ENCODE measurements at regions not wholly inside any gene's neighbourhood (a gene's known extent, or its start where the extent isn't known, plus 50 kb on each side); places are given as distances from the start of the nearest gene placed in this dataset.

GRCh38 chr2:145653553-145653952 is 1133.6 kb upstream of the ZEB2 start:
- Histone ChIP-seq H3K4me1 (ENCODE audit: control extremely low read depth in 1 of 4, control insufficient read depth in 4 of 4, insufficient read depth in 4 of 4, low read length in 3 of 4) (no peaks in the 10 kb centered on the region), H3K27me3 (replicated peaks in 2 of 5; ENCODE audit: control insufficient read depth in 4 of 5, insufficient read depth in 5 of 5, low read length in 4 of 5) (no peaks in the 10 kb centered on the region), H3K36me3 (ENCODE audit: control insufficient read depth in 4 of 4, insufficient read depth in 4 of 4, low read length in 3 of 4) (no peaks in the 10 kb centered on the region), H3K9me3 (ENCODE audit: control extremely low read depth in 1 of 5, control insufficient read depth in 4 of 5, insufficient read depth in 2 of 5, low read depth in 1 of 5, low read length in 4 of 5) (peaks cover 0 to 4% (median 0%) of the 10 kb centered on the region in 5 experiments), H3K27ac (ENCODE audit: insufficient read depth in 1 of 2, low read depth in 1 of 2, low read length in 2 of 2, poor library complexity in 1 of 2, severe bottlenecking in 2 of 2) (no peak overlapping the region), H3K4me3 (ENCODE audit: control insufficient read depth in 1 of 7, extremely low read depth in 1 of 7, insufficient read depth in 4 of 7, low read depth in 2 of 7, low read length in 6 of 7) (no peak overlapping the region)
- DNase-seq, result no peak
- ChIA-PET POLR2A (no interaction called here), CTCF (no interaction called here)

DNA sequence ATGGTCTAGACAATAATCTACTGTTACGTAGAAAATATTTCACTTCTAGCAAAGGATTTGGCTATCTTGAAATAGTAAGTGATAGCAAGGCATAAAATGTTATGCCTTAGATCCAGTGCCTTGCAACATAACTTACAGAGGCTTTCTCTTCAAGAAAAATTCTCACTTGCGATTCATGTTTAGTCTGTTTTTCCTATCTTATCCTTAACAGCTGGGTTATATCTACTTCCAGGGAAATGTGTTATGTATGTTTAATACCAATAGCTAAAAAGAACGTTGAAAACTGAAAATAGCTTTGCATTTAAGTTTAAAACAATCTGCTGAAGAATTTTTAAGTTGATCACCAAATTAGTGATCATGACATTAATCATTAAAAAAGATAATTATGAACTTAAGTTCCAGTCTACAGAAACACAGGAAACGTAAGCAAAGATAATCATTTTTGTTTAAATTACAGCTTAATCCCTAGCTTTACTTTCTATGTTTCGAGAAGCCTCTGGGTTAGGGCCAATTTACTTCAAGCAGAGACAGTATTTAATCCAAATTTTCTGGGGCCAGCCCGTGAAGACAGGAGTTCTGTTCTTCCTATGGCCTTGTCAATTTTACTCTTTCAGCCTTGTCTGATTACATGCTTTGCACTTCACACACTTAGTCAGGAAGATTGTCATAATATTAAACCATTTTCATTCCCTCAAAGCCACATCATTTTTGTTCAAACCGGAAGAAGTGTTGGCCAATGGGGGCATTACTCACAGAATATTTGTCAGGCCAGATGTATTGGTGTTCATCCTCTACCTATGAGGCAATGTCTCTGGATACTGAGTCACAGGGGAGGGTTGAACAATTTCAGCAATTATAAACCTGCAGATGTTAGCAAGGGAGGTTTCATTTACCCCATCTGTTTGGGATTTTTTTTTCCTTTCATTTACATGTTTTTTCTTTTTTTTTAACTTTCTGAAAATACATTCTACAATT is 1132.9 kb upstream of the ZEB2 start:
- POLR2A ChIA-PET, result no interaction called here
- CTCF ChIA-PET, result no interaction called here
- no peak for DNase-seq
- 92% methylated on average over 4 of the region's 7 CpGs for WGBS (ENCODE audit: insufficient coverage)
- no peak overlapping the region for H3K27ac ChIP-seq (ENCODE audit: insufficient read depth in 1 of 2, low read depth in 1 of 2, low read length in 2 of 2, poor library complexity in 1 of 2, severe bottlenecking in 2 of 2)
- no peaks in the 10 kb centered on the region for H3K9me3 ChIP-seq (ENCODE audit: control extremely low read depth in 1 of 5, control insufficient read depth in 4 of 5, insufficient read depth in 2 of 5, low read depth in 1 of 5, low read length in 4 of 5)
- H3K4me3 ChIP-seq (ENCODE audit: control insufficient read depth in 1 of 7, extremely low read depth in 1 of 7, insufficient read depth in 4 of 7, low read depth in 2 of 7, low read length in 6 of 7), result no peak overlapping the region
- H3K36me3 ChIP-seq (ENCODE audit: control insufficient read depth in 4 of 4, insufficient read depth in 4 of 4, low read length in 3 of 4), result no peaks in the 10 kb centered on the region
- H3K4me1 ChIP-seq (ENCODE audit: control extremely low read depth in 1 of 4, control insufficient read depth in 4 of 4, insufficient read depth in 4 of 4, low read length in 3 of 4), result no peaks in the 10 kb centered on the region
- no peaks in the 10 kb centered on the region for H3K27me3 ChIP-seq (replicated peaks in 2 of 5; ENCODE audit: control insufficient read depth in 4 of 5, insufficient read depth in 5 of 5, low read length in 4 of 5)

- Histone ChIP-seq H3K27me3 (replicated peaks in 2 of 5; ENCODE audit: control insufficient read depth in 4 of 5, insufficient read depth in 5 of 5, low read length in 4 of 5) (no peaks in the 10 kb centered on the region), H3K4me3 (ENCODE audit: control insufficient read depth in 1 of 7, extremely low read depth in 1 of 7, insufficient read depth in 4 of 7, low read depth in 2 of 7, low read length in 6 of 7) (no peak overlapping the region), H3K27ac (ENCODE audit: insufficient read depth in 1 of 2, low read depth in 1 of 2, low read length in 2 of 2, poor library complexity in 1 of 2, severe bottlenecking in 2 of 2) (no peak overlapping the region), H3K36me3 (ENCODE audit: control insufficient read depth in 4 of 4, insufficient read depth in 4 of 4, low read length in 3 of 4) (no peaks in the 10 kb centered on the region), H3K9me3 (ENCODE audit: control extremely low read depth in 1 of 5, control insufficient read depth in 4 of 5, insufficient read depth in 2 of 5, low read depth in 1 of 5, low read length in 4 of 5) (no peaks in the 10 kb centered on the region), H3K4me1 (ENCODE audit: control extremely low read depth in 1 of 4, control insufficient read depth in 4 of 4, insufficient read depth in 4 of 4, low read length in 3 of 4) (no peaks in the 10 kb centered on the region)
- ChIA-PET POLR2A (no interaction called here), CTCF (interaction anchor here (0.9 kb wide), 1 partner anchor 9 kb away, joined by 3 read pairs; no protein-coding TSS in a partner anchor)
- WGBS (ENCODE audit: insufficient coverage), result no CpG with 5 or more reads among the region's 2 CpGs
- DNase-seq, result no peak
These were observed 1132.1 kb upstream of the ZEB2 start for GRCh38 chr2:145652036-145652435.

DNA sequence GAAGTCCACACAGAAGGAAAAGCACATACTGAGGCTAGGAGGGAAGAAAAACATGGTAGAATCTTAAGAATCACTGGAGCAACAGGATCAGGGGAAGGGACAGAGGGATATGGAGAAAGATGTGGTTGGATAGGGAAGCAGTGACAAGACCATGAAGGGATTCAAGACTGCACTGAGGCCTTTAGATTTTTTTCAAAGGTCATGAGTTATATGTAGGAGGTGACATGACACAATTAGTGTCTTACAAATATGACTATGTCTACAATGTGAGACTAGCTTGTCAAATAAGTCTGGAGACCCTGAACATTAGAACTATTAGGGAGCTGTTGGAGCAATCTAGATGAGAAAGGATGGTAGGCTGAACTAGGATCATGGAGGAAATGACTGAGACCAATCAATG is 1130.3 kb upstream of the ZEB2 start:
- Histone ChIP-seq H3K4me1 (ENCODE audit: control extremely low read depth in 1 of 4, control insufficient read depth in 4 of 4, insufficient read depth in 4 of 4, low read length in 3 of 4) (no peaks in the 10 kb centered on the region), H3K27ac (ENCODE audit: insufficient read depth in 1 of 2, low read depth in 1 of 2, low read length in 2 of 2, poor library complexity in 1 of 2, severe bottlenecking in 2 of 2) (no peak overlapping the region), H3K9me3 (ENCODE audit: control extremely low read depth in 1 of 5, control insufficient read depth in 4 of 5, insufficient read depth in 2 of 5, low read depth in 1 of 5, low read length in 4 of 5) (no peaks in the 10 kb centered on the region), H3K36me3 (ENCODE audit: control insufficient read depth in 4 of 4, insufficient read depth in 4 of 4, low read length in 3 of 4) (no peaks in the 10 kb centered on the region), H3K4me3 (ENCODE audit: control insufficient read depth in 1 of 7, extremely low read depth in 1 of 7, insufficient read depth in 4 of 7, low read depth in 2 of 7, low read length in 6 of 7) (no peak overlapping the region), H3K27me3 (replicated peaks in 2 of 5; ENCODE audit: control insufficient read depth in 4 of 5, insufficient read depth in 5 of 5, low read length in 4 of 5) (no peaks in the 10 kb centered on the region)
- CTCF ChIA-PET, result no interaction called here
- no peak for DNase-seq
- POLR2A ChIA-PET, result no interaction called here

DNA sequence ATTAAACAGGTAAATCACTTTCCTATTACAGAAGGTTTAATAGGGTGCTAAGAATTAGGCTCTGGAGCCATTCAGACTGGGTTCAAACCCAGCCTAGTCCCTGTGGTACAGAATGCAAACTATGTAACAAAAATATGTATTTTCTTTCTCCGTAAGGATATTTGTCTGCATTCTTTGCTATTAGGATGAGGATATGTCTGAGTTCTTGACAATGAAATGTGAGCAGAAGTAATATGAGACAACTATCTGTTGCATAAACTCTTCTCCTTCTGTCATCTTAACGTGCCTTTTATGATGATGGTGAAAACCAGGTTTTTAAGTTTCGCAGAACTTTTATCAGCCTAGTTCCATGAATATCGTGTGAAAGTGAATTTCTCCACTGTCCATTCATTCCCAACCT is 1129.1 kb upstream of the ZEB2 start:
- ChIA-PET CTCF (no interaction called here), POLR2A (no interaction called here)
- Histone ChIP-seq H3K4me1 (ENCODE audit: control extremely low read depth in 1 of 4, control insufficient read depth in 4 of 4, insufficient read depth in 4 of 4, low read length in 3 of 4) (peaks cover 0 to 5% (median 0%) of the 10 kb centered on the region in 4 experiments), H3K4me3 (ENCODE audit: control insufficient read depth in 1 of 7, extremely low read depth in 1 of 7, insufficient read depth in 4 of 7, low read depth in 2 of 7, low read length in 6 of 7) (no peak overlapping the region), H3K27me3 (replicated peaks in 2 of 5; ENCODE audit: control insufficient read depth in 4 of 5, insufficient read depth in 5 of 5, low read length in 4 of 5) (no peaks in the 10 kb centered on the region), H3K9me3 (ENCODE audit: control extremely low read depth in 1 of 5, control insufficient read depth in 4 of 5, insufficient read depth in 2 of 5, low read depth in 1 of 5, low read length in 4 of 5) (no peaks in the 10 kb centered on the region), H3K27ac (ENCODE audit: insufficient read depth in 1 of 2, low read depth in 1 of 2, low read length in 2 of 2, poor library complexity in 1 of 2, severe bottlenecking in 2 of 2) (no peak overlapping the region), H3K36me3 (ENCODE audit: control insufficient read depth in 4 of 4, insufficient read depth in 4 of 4, low read length in 3 of 4) (no peaks in the 10 kb centered on the region)
- no peak for DNase-seq
- 60% methylated on average over 1 of the region's 4 CpGs for WGBS (ENCODE audit: insufficient coverage)

- Histone ChIP-seq H3K9me3 (ENCODE audit: control extremely low read depth in 1 of 5, control insufficient read depth in 4 of 5, insufficient read depth in 2 of 5, low read depth in 1 of 5, low read length in 4 of 5) (no peaks in the 10 kb centered on the region), H3K4me3 (ENCODE audit: control insufficient read depth in 1 of 7, extremely low read depth in 1 of 7, insufficient read depth in 4 of 7, low read depth in 2 of 7, low read length in 6 of 7) (no peak overlapping the region), H3K4me1 (ENCODE audit: control extremely low read depth in 1 of 4, control insufficient read depth in 4 of 4, insufficient read depth in 4 of 4, low read length in 3 of 4) (peaks cover 0 to 5% (median 0%) of the 10 kb centered on the region in 4 experiments), H3K27me3 (replicated peaks in 2 of 5; ENCODE audit: control insufficient read depth in 4 of 5, insufficient read depth in 5 of 5, low read length in 4 of 5) (no peaks in the 10 kb centered on the region), H3K27ac (ENCODE audit: insufficient read depth in 1 of 2, low read depth in 1 of 2, low read length in 2 of 2, poor library complexity in 1 of 2, severe bottlenecking in 2 of 2) (no peak overlapping the region), H3K36me3 (ENCODE audit: control insufficient read depth in 4 of 4, insufficient read depth in 4 of 4, low read length in 3 of 4) (no peaks in the 10 kb centered on the region)
- DNase-seq, result no peak
- ChIA-PET POLR2A (interaction anchor here (0.6 kb wide), 1 partner anchor 299 kb away, joined by 3 read pairs; no protein-coding TSS in a partner anchor), CTCF (no interaction called here)
These were observed 1124.9 kb upstream of the ZEB2 start for GRCh38 chr2:145644820-145645302.

GRCh38 chr2:145638675-145639074 is 1118.8 kb upstream of the ZEB2 start:
- no peak overlapping the region for H3K27ac ChIP-seq (ENCODE audit: insufficient read depth in 1 of 2, low read depth in 1 of 2, low read length in 2 of 2, poor library complexity in 1 of 2, severe bottlenecking in 2 of 2)
- CTCF ChIA-PET, result no interaction called here
- no peaks in the 10 kb centered on the region for H3K27me3 ChIP-seq (replicated peaks in 2 of 5; ENCODE audit: control insufficient read depth in 4 of 5, insufficient read depth in 5 of 5, low read length in 4 of 5)
- no peaks in the 10 kb centered on the region for H3K36me3 ChIP-seq (ENCODE audit: control insufficient read depth in 4 of 4, insufficient read depth in 4 of 4, low read length in 3 of 4)
- H3K9me3 ChIP-seq (ENCODE audit: control extremely low read depth in 1 of 5, control insufficient read depth in 4 of 5, insufficient read depth in 2 of 5, low read depth in 1 of 5, low read length in 4 of 5), result no peaks in the 10 kb centered on the region
- POLR2A ChIA-PET, result no interaction called here
- no CpG with 5 or more reads among the region's 2 CpGs for WGBS (ENCODE audit: insufficient coverage)
- no peak overlapping the region for H3K4me3 ChIP-seq (ENCODE audit: control insufficient read depth in 1 of 7, extremely low read depth in 1 of 7, insufficient read depth in 4 of 7, low read depth in 2 of 7, low read length in 6 of 7)
- H3K4me1 ChIP-seq (ENCODE audit: control extremely low read depth in 1 of 4, control insufficient read depth in 4 of 4, insufficient read depth in 4 of 4, low read length in 3 of 4), result no peaks in the 10 kb centered on the region
- peak in 2 of 3 donors; percentile 17 to 23 for DNase-seq

Measured in common myeloid progenitor, CD34-positive (primary cell).